ENCODE measurements at regions not wholly inside any gene's neighbourhood (a gene's known extent, or its start where the extent isn't known, plus 50 kb on each side); places are given as distances from the start of the nearest gene placed in this dataset.

GRCh38 chr14:101233391-101233790 lies 327.9 kb upstream of the DIO3 start:
- Histone ChIP-seq H3K27ac (ENCODE audit: low read depth, low read length, poor library complexity, severe bottlenecking) (no peak overlapping the region), H3K27me3 (replicated peaks; ENCODE audit: insufficient read depth, low read depth, low read length, poor library complexity) (no peaks in the 10 kb centered on the region), H3K4me1 (ENCODE audit: insufficient read depth, low read length, poor library complexity, severe bottlenecking) (no peaks in the 10 kb centered on the region), H3K4me3 (ENCODE audit: low read depth, low read length, poor library complexity, severe bottlenecking) (no peak overlapping the region), H3K36me3 (ENCODE audit: insufficient read depth, low read length, poor library complexity, severe bottlenecking) (no peaks in the 10 kb centered on the region), H3K9me3 (ENCODE audit: low read depth, low read length, poor library complexity, severe bottlenecking) (no peaks in the 10 kb centered on the region)
- POLR2A ChIA-PET (ENCODE audit: low non-redundant PET): no interaction called here
- intact Hi-C loops (cut with micrococcal nuclease; ENCODE audit: unreplicated experiment): loop anchor here (5.0 to 10.0 kb wide), 2 partner anchors 329 to 851 kb away; partner anchors contain the start of gene RTL1
- TF ChIP-seq EZH2 (IDR thresholded peaks at IDR 0.05; ENCODE audit: borderline replicate concordance, low read depth, low read length, poor library complexity, severe bottlenecking) (no peak), CTCF (conservative IDR thresholded peaks at IDR 0.05; ENCODE audit: low read depth, low read length) (no peak)
- BruUV-seq (replicated peaks): no TSS peak
- no peak for DNase-seq (ENCODE audit: low spot score)
- CTCF ChIA-PET: no interaction called here

DNA sequence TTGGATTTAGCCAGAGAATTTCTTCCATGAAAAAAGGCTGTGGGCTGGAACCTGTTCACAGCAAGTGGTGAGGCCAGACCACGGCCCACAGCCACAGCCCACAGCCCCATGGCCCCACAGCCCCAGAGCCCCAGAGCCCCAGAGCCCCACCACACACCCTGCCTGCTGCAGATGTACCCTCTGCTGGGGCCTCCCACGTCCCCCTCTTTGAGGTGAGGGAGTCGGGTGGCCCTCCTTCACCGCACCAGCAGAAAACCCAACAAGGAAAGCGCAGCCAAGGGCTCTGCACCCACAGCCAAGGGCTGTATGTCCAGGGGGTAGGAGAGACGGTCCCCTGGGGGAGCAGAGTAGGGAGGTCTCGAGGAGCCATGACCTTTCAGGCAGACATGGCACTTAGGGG lies 327.5 kb upstream of the DIO3 start:
- ChIA-PET POLR2A (ENCODE audit: low non-redundant PET) (no interaction called here), CTCF (no interaction called here)
- Histone ChIP-seq H3K4me1 (ENCODE audit: insufficient read depth, low read length, poor library complexity, severe bottlenecking) (no peaks in the 10 kb centered on the region), H3K27ac (ENCODE audit: low read depth, low read length, poor library complexity, severe bottlenecking) (no peak overlapping the region), H3K36me3 (ENCODE audit: insufficient read depth, low read length, poor library complexity, severe bottlenecking) (no peaks in the 10 kb centered on the region), H3K4me3 (ENCODE audit: low read depth, low read length, poor library complexity, severe bottlenecking) (no peak overlapping the region), H3K9me3 (ENCODE audit: low read depth, low read length, poor library complexity, severe bottlenecking) (no peaks in the 10 kb centered on the region), H3K27me3 (replicated peaks; ENCODE audit: insufficient read depth, low read depth, low read length, poor library complexity) (no peaks in the 10 kb centered on the region)
- intact Hi-C loops (cut with micrococcal nuclease; ENCODE audit: unreplicated experiment): loop anchor here (5.0 to 10.0 kb wide), 2 partner anchors 329 to 852 kb away; partner anchors contain the start of gene RTL1
- no peak for DNase-seq (ENCODE audit: low spot score)
- no TSS peak for BruUV-seq (replicated peaks)
- TF ChIP-seq CTCF (conservative IDR thresholded peaks at IDR 0.05; ENCODE audit: low read depth, low read length): no peak

GRCh38 chr14:101234244-101234937 lies 326.9 kb upstream of the DIO3 start:
- no peak overlapping the region for H3K27ac ChIP-seq (ENCODE audit: low read depth, low read length, poor library complexity, severe bottlenecking)
- ChIA-PET POLR2A (ENCODE audit: low non-redundant PET) (no interaction called here), CTCF (interaction anchor here (0.6 to 1.1 kb wide), 2 partner anchors 328 to 383 kb away, joined by 4 to 5 read pairs; no protein-coding TSS in a partner anchor)
- no peaks in the 10 kb centered on the region for H3K4me1 ChIP-seq (ENCODE audit: insufficient read depth, low read length, poor library complexity, severe bottlenecking)
- no peak for DNase-seq (ENCODE audit: low spot score)
- H3K27me3 ChIP-seq (replicated peaks; ENCODE audit: insufficient read depth, low read depth, low read length, poor library complexity): no peaks in the 10 kb centered on the region
- no peak overlapping the region for H3K4me3 ChIP-seq (ENCODE audit: low read depth, low read length, poor library complexity, severe bottlenecking)
- no peaks in the 10 kb centered on the region for H3K36me3 ChIP-seq (ENCODE audit: insufficient read depth, low read length, poor library complexity, severe bottlenecking)
- no TSS peak for BruUV-seq (replicated peaks)
- TF ChIP-seq CTCF (conservative IDR thresholded peaks at IDR 0.05; ENCODE audit: low read depth, low read length) (no peak), EZH2 (IDR thresholded peaks at IDR 0.05; ENCODE audit: borderline replicate concordance, low read depth, low read length, poor library complexity, severe bottlenecking) (no peak)
- intact Hi-C loops (cut with micrococcal nuclease; ENCODE audit: unreplicated experiment): loop anchor here (5.0 to 10.0 kb wide), 2 partner anchors 330 to 852 kb away; partner anchors contain the start of gene RTL1
- no peaks in the 10 kb centered on the region for H3K9me3 ChIP-seq (ENCODE audit: low read depth, low read length, poor library complexity, severe bottlenecking)

Measured in A673 (cell line).